Effector CD4-positive, alpha-beta T cell (primary cell): ENCODE measurements at regions not wholly inside any gene's neighbourhood (a gene's known extent, or its start where the extent isn't known, plus 50 kb on each side); places are given as distances from the start of the nearest gene placed in this dataset.

ENCODE experiments used
- DNase-seq: peaks from one replicate; pipeline ENCODE4 v3.0.0-alpha.2; 2020

- DNase-seq = no peak
These were observed 55.5 kb upstream of the SMLR1 start for GRCh38 chr6:130771741-130772140.

GRCh38 chr6:130773860-130774259 lies 53.3 kb upstream of the SMLR1 start:
- DNase-seq = no peak

DNA sequence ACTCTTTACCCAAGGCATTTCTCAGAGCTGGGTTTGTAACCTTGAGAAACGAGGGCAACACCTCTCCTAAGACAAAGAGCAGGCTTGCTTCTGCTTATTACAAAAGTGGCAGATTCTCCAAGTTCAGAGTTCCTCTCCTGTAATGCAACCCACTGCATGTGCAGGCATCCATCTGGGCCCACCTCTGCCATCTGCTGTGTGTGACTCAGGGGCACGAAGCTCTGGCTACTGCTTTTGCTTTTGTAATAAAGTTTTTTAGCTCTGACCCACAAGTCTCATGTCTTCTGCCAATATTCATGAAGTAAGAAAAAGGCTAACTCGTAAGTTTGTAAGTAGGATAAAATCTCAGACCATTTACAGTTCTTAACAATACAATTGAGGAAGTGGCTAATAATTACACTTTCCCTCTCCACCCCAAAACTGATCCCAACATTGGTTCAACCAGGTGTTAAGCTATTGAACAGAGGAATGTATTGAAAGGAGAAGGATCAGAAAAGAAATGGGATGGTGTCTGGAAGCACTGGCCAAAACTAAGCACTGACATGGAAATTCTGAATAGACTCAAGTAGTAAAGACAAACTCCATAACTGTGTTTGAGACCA lies 51.7 kb upstream of the SMLR1 start:
- DNase-seq = no peak

- DNase-seq = no peak
These were observed 50.8 kb upstream of the SMLR1 start for GRCh38 chr6:130776287-130776925.
